HG03469 (cell line): ENCODE measurements at regions not wholly inside any gene's neighbourhood (a gene's known extent, or its start where the extent isn't known, plus 50 kb on each side); places are given as distances from the start of the nearest gene placed in this dataset.

Experiments used
- ATAC-seq: cut with Tn5 transposase; IDR thresholded peaks from one replicate; pipeline ENCODE4 v1.9.1; 2021; ENCODE audit warnings: mild to moderate bottlenecking, moderate library complexity, moderate number of reproducible peaks; ENCODE audit not compliant: unreplicated experiment

- ATAC-seq, result no peak
Measured at GRCh38 chr2:149954981-149955600, 367.5 kb upstream of the MMADHC start.

DNA sequence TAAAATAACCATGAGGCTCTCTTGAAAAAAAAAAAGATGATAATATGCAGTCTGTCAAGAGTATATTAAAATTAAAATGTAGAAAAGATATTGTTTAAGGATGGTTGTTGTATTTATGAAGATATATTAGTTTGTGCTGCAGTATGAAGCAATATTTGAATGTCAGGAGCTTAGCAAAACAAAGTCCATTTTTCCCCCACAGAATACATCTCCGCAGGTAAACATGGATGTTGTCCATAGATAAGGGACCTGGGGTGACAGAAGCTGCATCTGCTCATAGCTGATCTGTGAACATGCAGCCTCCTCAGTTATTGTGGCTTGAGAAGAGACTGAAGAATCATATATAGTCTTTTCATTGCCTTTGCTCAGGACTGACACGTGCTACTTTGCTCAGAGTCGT, 366.1 kb upstream of the MMADHC start:
- ATAC-seq, result no peak

- no peak for ATAC-seq
Measured at GRCh38 chr2:149931486-149931885, 343.9 kb upstream of the MMADHC start.

DNA sequence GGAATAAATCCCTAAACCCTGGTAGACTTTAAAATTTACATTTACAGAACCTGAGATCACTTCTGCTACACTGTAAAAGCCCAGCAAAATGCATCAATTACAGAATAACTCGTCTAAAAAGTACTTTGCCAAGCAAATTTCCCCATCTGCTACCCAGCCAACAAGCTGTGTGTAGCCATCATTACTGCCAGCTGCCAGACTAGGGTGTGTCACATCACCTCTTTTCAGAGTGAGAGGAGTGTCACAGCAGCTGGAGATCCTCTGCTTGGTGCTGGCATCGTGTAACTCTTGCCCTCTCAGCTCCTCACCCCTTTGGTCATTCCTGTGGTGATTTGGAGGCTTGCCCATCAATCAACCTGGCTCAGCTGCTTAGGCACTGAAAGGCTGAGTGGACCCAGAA, 340.4 kb upstream of the MMADHC start:
- no peak for ATAC-seq

- ATAC-seq, result no peak
Measured at GRCh38 chr2:149926149-149926548, 338.6 kb upstream of the MMADHC start.

- ATAC-seq, result no peak
Measured at GRCh38 chr2:149924549-149925213, 337.1 kb upstream of the MMADHC start.

- ATAC-seq, result no peak
Measured at GRCh38 chr2:149924028-149924427, 336.5 kb upstream of the MMADHC start.

- ATAC-seq, result no peak
Measured at GRCh38 chr2:149921911-149922616, 334.5 kb upstream of the MMADHC start.

DNA sequence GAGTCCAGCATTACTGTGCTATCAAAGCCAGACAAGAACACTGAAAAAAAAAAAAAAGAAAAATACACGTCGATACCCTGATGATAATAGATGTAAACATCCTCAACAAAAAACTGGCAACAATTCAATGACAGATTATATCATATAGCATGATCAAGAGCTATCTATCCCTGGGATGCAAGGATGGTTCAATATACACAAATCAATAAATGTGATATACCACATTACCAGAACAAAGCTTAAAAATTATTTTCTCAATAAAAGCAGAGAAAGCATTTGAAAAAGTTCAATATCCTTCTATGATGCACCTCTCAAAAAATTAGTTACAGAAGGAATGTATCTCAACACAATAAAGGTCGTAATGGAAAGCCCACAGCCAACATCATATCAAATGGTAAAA, 332.8 kb upstream of the MMADHC start:
- no peak for ATAC-seq

- ATAC-seq, result no peak
Measured at GRCh38 chr2:149915151-149915550, 327.6 kb upstream of the MMADHC start.

- no peak for ATAC-seq
Measured at GRCh38 chr2:149908726-149909683, 321.4 kb upstream of the MMADHC start.

- ATAC-seq, result no peak
Measured at GRCh38 chr2:149906886-149907285, 319.3 kb upstream of the MMADHC start.

- no peak for ATAC-seq
Measured at GRCh38 chr2:149904352-149905175, 317.0 kb upstream of the MMADHC start.

- no peak for ATAC-seq
Measured at GRCh38 chr2:149903626-149904025, 316.1 kb upstream of the MMADHC start.

DNA sequence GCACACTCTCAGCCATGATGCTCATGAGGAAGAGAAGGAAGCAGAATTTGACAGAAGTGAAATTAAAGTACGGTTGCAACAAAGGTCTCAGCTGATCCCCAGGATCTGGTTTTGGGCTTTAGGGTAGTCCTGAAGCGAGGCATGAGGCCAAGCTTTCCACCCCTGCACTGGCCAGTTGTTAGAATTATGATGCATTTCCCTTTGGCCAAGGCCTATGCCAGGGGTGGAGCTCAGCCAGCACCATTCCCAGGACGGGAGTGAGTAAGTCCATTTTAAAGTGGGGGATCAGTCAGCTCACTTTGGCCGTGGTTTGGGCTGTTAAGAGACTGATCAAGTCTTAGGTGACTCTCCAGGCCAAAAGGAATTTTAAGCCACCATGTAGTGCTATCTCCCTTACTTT, 314.5 kb upstream of the MMADHC start:
- ATAC-seq, result no peak

DNA sequence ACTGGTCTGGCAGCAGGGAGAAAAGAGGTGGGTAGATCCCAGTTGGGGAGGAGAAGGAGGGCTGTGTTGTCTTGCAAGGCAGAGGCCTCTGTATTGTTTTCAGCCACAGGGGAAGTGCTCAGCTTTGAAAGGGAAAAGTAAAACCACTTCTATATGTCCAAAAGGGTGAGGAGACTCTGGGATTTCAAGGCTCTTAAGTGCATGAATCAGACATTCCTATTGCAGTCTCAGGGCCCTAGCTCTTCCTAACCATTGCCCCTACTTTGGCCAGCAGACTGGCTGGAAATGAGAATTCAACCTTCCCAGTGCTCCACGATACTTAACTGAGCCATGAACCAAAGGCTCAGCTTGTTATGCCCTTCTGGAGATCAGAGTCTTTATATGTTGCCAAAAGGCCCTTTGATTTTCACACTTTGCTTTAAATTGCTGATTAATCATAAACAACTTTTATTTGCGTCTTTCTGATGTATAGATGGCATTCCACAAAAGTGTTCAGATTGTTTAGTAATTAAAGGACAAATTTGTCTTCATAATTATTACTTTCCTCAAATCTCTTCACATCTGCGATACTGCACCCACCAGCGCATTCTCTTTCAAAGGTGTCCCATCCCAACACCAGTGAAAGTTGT, 313.8 kb upstream of the MMADHC start:
- no peak for ATAC-seq

GRCh38 chr2:149899390-149899789, 311.8 kb upstream of the MMADHC start:
- no peak for ATAC-seq

DNA sequence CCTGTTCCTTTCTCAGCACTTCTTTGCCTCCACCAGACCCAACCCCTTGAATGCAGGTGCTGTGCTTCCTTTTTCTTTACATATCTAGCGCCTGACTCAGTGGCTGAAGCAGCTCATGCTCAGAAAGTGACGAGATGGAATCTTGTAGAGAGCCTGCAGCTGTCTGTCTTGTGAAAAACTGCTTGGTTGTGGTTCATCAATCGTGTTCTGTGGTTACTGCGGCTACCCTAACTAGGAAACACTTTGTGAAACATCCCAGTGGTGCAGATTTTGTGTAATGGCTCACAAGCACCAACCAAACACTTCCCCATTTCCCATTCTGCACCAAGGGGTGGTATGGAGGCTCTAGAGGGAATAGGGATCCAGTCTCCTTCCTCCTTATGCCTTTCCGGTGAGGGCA, 307.2 kb upstream of the MMADHC start:
- no peak for ATAC-seq

DNA sequence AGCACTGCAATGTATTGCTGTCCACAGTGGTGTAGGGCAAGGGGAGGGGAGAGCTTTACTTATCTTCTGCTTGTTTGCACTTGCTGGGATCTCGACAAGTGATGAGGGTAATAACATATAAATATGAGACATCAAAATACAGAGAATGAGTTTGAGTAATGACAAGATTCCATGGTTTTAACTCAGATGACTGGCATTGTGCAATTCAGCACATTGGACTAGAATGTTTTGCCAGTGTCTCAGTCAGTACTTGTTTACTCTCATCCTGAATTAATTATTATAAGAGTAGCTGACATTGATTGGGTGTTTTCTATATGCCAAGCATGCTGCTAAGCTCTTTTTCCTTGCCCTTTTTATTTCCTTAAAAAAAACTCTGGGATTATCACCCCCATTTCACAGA, 306.7 kb upstream of the MMADHC start:
- no peak for ATAC-seq

GRCh38 chr2:149892563-149892962, 305.0 kb upstream of the MMADHC start:
- no peak for ATAC-seq
